Stimulated activated CD8-positive, alpha-beta memory T cell treated with anti-CD3 and anti-CD28 coated beads, Interleukin-4, amount 100 ng/mL, for 48 hours (primary cell): ENCODE measurements at regions not wholly inside any gene's neighbourhood (a gene's known extent, or its start where the extent isn't known, plus 50 kb on each side); places are given as distances from the start of the nearest gene placed in this dataset.
"Not testable (repeated sequence)": the region's sequence is repeated elsewhere in the genome, so short reads cannot be mapped to it uniquely, and the experiment has no call there.

Experiments used
- DNase-seq: peaks from one replicate; pipeline ENCODE4 v3.0.0-alpha.2; 2020

- DNase-seq = no peak
These were observed 56.0 kb downstream of the EN1 start for GRCh38 chr2:118791483-118791882.

GRCh38 chr2:118786746-118787145 is 60.7 kb downstream of the EN1 start:
- no peak for DNase-seq

- DNase-seq = no peak
These were observed 62.6 kb downstream of the EN1 start for GRCh38 chr2:118784860-118785259.

DNA sequence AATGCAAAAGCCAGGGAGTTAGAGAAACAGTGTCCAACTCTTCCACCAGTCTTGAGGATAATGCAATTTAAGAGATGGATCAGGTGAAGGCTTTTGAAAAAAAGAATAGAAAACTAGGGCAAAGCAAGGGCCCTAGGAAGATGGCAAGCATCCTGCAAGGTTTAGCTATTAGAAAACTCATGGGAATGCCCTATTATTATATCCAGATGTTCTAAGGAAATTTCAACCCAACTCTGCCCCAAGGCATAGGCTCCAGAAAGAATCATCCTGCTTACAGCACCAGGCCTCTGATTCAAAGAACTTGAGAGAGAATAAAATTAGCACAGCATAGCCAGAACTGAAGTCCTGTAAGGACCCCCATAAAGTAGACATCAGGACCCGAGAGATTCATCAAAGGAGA is 68.1 kb downstream of the EN1 start:
- DNase-seq = no peak

GRCh38 chr2:118774458-118775133 is 72.9 kb downstream of the EN1 start:
- DNase-seq = peak; percentile 49

GRCh38 chr2:118773826-118774225 is 73.6 kb downstream of the EN1 start:
- DNase-seq = no peak

GRCh38 chr2:118772487-118773200 is 74.8 kb downstream of the EN1 start:
- no peak for DNase-seq

GRCh38 chr2:118769707-118770400 is 77.6 kb downstream of the EN1 start:
- DNase-seq = no peak

DNA sequence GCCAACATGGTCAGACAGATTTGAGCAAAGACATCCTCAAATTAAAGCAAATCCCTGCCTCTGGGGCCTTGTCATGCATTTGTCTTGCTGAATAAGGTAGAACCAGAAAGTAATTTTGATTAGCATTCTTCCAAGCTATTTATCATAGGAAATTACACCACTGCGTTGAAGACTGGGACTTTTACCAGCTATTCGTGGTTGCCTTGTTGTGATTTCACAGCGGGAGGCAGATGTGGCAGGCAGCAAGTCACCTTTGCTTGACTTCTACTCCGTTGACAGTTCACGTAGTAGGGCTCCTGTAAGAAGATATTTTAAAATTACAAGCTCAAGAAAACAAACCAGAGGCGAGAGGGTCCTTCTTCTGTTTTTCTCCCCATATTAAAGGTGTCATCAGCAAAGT is 80.6 kb downstream of the EN1 start:
- DNase-seq = no peak

- no peak for DNase-seq
These were observed 82.6 kb downstream of the EN1 start for GRCh38 chr2:118764855-118765254.

DNA sequence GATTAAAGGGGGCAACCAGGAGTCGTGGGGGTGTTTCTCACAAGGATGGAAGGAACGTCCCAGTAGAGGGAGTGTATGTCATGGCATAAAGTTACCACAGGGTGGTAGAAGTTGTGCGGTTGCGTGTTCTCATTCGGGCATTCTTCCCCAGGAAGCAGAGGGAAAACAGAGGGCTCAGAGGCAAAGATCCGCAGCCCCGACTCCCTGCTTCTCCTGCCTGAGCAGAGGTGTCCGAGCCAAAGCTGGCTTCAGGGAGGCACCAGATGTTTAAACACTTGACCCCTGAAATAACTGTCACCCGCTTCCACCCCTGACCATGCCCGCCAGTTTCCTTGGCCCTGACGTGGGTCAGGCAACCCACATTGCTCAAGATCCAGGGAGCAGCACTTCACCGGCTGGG is 83.7 kb downstream of the EN1 start:
- no peak for DNase-seq

DNA sequence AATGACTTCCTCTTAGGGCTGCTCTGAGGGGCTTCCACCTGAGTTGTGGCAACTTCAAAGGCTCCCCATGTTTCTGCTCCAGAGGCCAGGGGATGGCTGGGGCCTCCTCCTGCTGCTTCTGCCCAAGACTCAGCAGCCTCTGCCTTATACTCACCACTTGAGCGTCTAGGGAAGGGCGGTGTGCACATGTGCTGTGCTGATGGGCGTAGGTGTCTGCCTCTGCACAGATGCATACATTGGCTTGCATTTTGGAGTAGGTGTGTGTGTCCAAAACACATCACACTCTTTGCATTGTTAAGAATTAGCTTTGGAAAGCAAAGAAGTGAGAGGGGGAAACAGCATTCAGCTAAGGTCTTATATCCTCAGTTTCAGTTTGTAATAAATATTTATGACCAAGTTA is 85.2 kb downstream of the EN1 start:
- no peak for DNase-seq

GRCh38 chr2:118761771-118762170 is 85.7 kb downstream of the EN1 start:
- DNase-seq = no peak

DNA sequence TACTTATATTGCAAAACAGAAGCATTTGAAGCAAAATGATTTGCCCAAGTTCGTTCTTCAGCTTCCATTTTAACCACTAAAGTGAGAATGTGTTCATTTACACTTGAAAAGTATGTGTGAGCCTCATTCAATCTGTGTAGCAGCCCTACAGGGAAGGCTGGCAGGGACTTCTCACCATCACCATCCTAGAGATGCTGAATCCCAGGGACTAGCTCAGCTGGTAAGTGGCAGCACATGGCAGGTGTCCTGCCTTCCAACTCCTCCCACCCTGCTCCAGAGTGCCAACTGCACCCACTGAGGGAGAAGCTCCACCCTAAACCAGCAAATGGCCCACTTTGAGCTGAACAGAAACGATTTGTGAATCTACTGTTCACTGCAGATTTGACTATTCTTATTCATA is 91.5 kb downstream of the EN1 start:
- DNase-seq = no peak

- DNase-seq = no peak
These were observed 92.1 kb downstream of the EN1 start for GRCh38 chr2:118755384-118755783.

GRCh38 chr2:118752762-118753429 is 94.6 kb downstream of the EN1 start:
- DNase-seq = no peak

DNA sequence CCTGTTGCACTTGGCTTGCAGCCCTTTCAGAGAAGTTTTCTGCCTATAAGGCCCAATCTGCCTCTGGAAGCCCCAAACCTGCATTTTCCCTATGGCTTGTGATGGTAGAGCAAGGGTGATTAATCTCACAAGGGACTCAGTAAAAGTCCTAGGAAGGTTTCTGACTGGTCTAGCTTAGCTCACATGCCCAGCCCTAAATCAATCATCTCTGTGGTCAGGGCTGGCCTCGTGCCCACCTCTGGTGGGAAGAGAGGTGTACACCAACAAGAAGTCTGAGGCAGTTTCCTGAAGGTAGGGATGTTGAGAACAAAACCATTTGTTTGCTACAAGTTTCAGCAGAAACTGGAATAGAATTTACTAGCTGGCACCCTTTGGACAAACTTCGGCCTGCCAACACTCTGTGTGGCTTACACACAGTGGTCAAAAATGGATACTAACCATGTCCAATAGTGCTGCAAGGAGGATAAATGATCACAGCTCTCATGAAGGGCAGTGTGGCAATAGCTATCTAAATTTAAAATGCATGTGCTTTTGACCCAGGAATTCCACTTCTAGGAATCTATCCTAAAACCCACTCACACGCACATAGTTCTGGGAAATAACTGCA is 96.4 kb downstream of the EN1 start:
- no peak for DNase-seq

- no peak for DNase-seq
These were observed 99.1 kb downstream of the EN1 start for GRCh38 chr2:118748245-118748885.

- no peak for DNase-seq
These were observed 99.8 kb downstream of the EN1 start for GRCh38 chr2:118747637-118748036.

- no peak for DNase-seq
These were observed 100.4 kb downstream of the EN1 start for GRCh38 chr2:118747066-118747465.

DNA sequence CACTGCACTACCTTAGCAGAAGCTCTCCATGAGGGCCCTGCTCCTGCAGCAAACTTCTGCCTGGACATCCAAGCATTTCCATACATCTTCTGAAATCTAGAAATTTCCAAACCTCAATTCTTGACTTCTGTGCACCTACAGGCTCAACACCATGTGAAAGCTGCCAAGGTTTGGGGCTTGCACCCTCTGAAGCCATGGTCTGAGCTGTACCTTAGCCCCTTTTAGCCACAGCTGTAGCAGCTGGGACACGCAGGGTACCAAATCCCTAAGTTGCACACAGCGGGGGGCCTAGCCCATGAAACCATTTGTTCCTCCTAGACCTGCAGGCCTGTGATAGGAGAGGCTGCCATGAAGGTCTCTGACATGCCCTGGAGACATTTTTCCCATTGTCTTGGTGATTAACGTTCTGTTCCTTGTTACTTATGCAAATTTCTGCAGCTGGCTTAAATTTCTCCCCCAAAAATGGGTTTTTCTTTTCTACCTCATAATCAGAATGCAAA is 102.7 kb downstream of the EN1 start:
- not testable (repeated sequence) for DNase-seq

DNA sequence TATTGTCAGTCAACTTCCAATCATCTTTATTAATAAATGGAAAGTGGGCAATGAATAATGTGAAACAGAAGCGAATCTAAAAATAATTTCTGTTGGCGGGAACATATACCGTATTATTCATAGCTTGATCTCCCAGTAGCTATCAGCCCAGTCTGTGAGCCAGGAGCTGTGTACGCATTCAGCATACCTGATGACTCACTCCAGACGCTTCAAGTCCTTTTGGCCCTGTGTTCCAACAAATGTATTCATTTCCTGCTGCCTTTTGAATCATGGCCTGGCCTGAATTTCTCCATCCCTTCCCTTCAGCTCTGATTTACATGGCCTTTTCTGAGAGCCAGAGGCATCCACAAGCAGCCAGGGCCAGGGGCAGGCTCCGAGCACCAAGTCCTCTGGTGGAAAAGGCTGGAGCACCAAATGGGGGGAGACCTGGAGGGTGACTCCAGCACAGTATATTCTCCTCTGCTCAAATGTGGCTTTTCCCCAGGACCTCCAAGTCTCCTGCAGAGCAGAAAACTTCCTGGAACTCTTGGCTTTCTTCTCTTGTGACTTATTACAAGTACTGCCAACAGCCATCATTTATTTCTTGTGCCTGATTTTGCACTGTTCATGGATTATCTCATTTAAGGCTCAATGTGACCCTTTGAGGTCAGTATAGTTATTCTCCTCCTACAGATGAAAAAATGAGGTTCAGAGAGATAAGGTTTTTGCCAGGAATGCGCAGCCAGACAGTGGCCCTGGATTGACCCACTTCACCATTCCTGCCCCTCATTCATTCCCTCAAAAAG is 108.7 kb downstream of the EN1 start:
- DNase-seq = no peak
